Esophagus mucosa (tissue), 1 donor: ENCODE measurements at regions not wholly inside any gene's neighbourhood (a gene's known extent, or its start where the extent isn't known, plus 50 kb on each side); places are given as distances from the start of the nearest gene placed in this dataset.

Source experiments
- ATAC-seq: fragments of 200-7000 bp; cut with Tn5 transposase; one replicate; pipeline ENCODE4 v1.9.1; 2020
- donor health status: DM: yes; HTN: yes; CAD: no.

GRCh38 chr18:37716106-37716735 lies 150.6 kb upstream of the CELF4 start:
- no peak for ATAC-seq

DNA sequence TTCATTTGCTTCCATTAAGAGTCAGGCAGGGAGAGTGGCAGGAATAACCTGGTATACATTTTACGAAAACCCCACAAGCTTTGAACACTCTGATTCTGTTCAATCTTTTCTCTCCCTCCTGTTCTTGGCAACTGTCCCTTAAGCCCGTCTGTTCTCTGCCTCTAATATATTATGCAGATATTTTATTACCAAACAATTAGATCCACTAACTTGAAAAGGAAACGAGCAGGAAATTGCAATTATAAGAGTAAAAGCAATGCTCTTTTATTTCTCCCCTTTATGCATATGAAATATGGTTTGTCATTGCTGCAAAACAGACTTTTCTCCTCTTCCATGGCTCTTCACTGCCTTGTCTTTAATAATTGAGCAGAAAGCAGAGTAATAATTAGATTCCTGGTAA lies 149.1 kb upstream of the CELF4 start:
- ATAC-seq, result no peak

DNA sequence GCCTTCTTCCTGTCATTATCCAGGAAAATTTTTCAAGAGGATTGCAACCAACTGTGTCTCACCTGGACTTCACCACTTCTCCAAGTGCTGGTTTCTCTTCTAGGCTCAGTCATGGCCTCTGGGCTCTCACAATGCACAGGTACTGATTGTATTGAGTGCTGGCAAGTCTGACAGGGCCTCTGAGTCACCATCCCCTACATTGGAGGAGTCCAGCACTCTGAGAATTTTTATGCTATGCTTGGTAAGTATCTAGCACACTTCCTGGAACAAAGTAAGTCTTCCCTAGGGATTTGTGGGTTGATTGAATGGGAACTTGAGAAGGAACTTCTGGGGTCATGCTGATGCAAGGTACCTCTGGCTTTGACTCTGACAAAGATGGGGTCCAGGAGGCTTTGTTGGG lies 147.2 kb upstream of the CELF4 start:
- ATAC-seq, result peak; percentile 59

- ATAC-seq, result no peak
These were observed 146.3 kb upstream of the CELF4 start for GRCh38 chr18:37711766-37712505.

DNA sequence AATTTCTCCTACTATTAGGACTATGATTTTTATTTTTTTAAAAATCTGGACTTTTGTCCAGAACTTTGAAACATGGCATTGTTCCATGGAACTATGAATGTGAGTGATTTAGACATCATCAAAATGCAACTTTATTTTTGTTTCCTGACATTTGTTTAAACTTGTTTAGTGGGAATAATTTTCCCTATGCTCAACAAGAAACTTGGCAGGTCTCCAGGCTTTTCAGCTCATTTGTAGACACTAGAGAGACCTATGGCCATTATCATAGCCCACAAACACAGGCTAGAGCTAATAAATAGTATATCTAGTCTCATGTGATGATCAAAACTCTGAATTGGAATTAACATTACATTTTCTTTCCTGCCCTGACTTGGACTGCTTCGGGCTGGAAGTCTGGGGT lies 145.1 kb upstream of the CELF4 start:
- no peak for ATAC-seq

GRCh38 chr18:37709740-37710139 lies 144.1 kb upstream of the CELF4 start:
- no peak for ATAC-seq

- no peak for ATAC-seq
These were observed 139.4 kb upstream of the CELF4 start for GRCh38 chr18:37705016-37705415.

DNA sequence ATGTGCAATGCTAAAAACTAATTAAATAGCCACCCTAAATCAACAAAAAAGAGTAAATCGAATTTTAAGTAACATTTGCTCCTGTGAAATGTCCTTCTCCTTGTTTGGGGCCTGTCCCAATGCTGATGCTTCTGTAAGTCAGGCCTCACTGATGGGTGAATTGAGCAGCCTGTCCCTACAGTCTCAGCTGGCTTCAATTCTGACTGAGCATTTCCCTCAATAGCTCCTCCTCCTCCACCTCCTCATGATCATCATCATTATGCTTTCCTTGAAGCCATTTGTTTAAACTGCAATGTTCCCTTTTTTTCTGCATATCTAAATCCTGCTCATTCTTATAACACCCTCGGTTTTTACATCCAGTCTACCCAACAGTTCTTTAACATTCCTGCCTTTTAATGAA lies 137.2 kb upstream of the CELF4 start:
- ATAC-seq, result no peak

DNA sequence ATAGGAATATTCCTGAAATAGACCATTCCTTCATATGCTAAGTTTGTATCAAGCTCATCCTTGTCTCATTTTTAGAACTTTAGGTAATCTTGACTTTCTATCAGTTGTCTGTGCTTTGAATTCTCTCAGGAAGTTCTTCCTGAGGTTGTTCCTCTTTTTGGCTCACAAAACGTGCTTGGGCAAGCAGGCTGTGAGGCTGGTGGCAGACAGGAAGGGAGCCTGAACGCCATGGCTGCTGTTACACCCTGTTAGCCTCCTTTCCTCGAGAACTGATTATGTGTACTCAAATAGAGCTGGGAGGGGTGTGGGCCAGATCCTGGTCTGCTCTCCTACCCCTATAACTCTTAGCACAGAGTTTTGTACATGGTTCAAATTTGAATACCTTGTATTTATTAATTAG lies 136.4 kb upstream of the CELF4 start:
- ATAC-seq, result no peak

- no peak for ATAC-seq
These were observed 133.0 kb upstream of the CELF4 start for GRCh38 chr18:37698508-37699040.

GRCh38 chr18:37694516-37694915 lies 128.9 kb upstream of the CELF4 start:
- ATAC-seq, result no peak

DNA sequence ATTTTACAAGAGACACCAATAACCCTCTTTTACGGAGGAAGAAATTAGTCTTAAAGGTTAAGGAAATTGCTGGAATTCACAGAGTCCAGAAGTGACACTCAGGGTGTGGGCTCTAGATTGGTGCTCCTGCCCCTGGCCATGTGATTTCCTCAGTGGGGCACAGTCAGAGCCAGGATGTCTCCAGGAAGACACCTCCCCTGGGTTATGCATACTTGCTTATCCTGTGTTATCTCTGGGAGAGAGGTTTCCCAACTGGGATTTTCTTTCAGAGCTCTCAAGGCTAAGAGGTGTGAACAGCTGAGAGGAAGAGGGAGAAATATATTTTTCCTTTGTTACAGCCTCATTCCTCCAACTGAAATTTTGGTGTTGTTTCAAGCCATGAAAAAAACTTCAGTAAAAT lies 125.6 kb upstream of the CELF4 start:
- ATAC-seq, result no peak

GRCh38 chr18:37689841-37690240 lies 124.2 kb upstream of the CELF4 start:
- no peak for ATAC-seq

- ATAC-seq, result no peak
These were observed 119.0 kb upstream of the CELF4 start for GRCh38 chr18:37684590-37684989.

DNA sequence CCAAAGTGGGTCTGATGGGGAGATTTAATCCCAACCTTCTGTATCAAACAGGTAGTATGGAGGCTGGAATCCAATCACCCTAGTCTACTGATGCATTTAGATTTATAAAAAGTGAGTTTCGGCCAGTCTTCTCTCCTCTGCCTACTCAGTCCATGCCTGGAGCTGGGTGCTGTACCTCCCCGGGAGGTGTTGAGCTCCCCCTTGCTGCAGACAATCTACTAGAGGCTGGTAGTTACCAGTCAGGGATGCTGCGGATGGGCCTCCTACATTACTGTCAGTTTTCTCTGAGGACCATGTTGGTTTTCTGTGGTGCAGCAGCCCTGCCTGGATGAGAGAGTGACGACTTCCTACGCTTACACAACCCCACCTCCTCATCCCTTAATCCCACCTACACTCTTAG lies 118.6 kb upstream of the CELF4 start:
- no peak for ATAC-seq

DNA sequence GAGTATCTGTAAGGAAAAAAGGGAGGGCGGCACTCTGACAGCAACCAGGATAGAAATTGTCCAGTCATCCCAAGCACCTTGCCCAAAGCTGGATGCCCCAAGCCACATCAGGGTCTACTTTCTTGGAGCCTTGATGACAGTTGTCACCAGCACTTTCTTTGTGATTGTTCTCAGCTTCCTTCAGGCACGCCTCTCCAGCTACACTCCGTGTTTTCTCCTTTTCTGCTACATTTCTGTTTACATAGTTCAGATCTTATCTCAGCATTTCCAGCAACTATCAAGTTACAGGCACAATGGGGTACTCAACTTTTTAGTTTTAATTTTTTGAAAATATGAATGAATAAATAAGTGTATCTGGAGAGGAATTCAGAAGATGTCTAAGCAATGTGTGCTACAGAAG lies 115.3 kb upstream of the CELF4 start:
- ATAC-seq, result no peak

GRCh38 chr18:37676276-37676675 lies 110.7 kb upstream of the CELF4 start:
- no peak for ATAC-seq

DNA sequence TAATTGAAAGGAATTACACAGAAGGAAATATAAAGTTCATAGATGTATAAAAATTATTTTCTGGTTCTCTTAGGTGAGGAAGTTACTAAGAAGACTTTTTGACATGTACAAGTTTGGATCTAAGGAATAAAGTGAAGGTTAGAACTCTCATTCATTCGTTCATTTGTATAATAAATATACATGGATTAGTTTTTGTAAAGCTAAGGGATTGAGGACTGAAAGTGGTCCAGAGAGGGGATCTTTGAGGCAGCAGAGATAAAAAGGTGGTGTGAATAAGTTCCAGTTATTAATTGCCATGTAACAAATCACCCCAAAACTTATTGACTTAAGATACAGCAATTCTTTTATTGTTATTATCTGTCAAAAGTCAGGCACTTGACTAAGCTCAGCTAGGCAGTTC lies 110.1 kb upstream of the CELF4 start:
- ATAC-seq, result no peak

- ATAC-seq, result no peak
These were observed 109.0 kb upstream of the CELF4 start for GRCh38 chr18:37674570-37674969.

DNA sequence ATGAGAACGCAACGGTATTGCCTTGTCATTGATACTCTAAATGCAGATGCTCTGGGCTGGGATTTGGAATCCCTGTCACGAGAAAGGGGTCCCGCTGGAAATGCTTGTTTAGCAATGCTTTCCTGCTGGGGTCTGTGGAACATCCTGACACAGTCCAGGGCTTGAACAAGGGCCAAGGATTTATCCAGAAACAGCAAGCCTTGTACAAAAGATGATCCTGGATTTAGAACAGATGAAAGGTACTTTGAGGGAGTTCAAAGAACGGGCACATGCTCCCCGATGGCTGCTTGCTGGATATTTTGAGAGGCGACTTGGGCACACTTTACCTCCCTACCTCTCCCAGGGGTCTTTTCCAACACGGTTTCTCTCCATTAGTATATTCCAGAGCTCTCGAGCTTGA lies 108.1 kb upstream of the CELF4 start:
- ATAC-seq, result no peak

GRCh38 chr18:37672932-37673595 lies 107.5 kb upstream of the CELF4 start:
- no peak for ATAC-seq

DNA sequence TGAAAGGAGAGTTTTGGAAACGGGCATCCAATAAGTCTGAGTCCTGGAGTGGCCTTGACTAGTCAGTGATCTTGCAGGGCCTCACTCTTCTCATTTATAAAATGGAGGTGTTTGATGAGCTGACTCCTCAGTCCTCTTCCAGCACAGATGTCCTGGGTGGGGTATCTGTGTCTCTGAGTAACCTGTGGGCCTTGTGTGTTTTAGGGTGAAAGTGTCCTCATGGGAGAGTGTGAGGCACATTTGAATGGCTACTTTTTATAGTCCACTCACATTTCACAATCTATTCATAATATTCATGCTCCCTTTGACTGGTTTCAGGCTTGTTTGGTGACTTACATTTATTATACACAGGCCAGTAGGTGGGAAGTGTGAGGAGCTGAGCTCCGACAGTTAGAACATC lies 106.4 kb upstream of the CELF4 start:
- no peak for ATAC-seq

GRCh38 chr18:37671530-37671929 lies 105.9 kb upstream of the CELF4 start:
- no peak for ATAC-seq

GRCh38 chr18:37671119-37671518 lies 105.5 kb upstream of the CELF4 start:
- ATAC-seq, result no peak
